ENCODE measurements at regions not wholly inside any gene's neighbourhood (a gene's known extent, or its start where the extent isn't known, plus 50 kb on each side); places are given as distances from the start of the nearest gene placed in this dataset.

GRCh38 chr7:26584987-26585665 is 279.3 kb downstream of the SKAP2 start:
- no peak for ATAC-seq
- intact Hi-C loops (cut with micrococcal nuclease): no loop called here
- no peak for DNase-seq

GRCh38 chr7:26587536-26587935 is 276.9 kb downstream of the SKAP2 start:
- intact Hi-C loops (cut with micrococcal nuclease): no loop called here
- ATAC-seq (no peak), DNase-seq (no peak)

GRCh38 chr7:26588511-26588910 is 275.9 kb downstream of the SKAP2 start:
- intact Hi-C loops (cut with micrococcal nuclease): no loop called here
- ATAC-seq (no peak), DNase-seq (no peak)

- ATAC-seq: no peak
- intact Hi-C loops (cut with micrococcal nuclease): no loop called here
- no peak for DNase-seq
Observed at GRCh38 chr7:26590709-26591108, 273.7 kb downstream of the SKAP2 start.

GRCh38 chr7:26592011-26592410 is 272.4 kb downstream of the SKAP2 start:
- ATAC-seq (no peak), DNase-seq (no peak)
- intact Hi-C loops (cut with micrococcal nuclease): no loop called here

- ATAC-seq (peak; percentile 43), DNase-seq (peak; percentile 61)
- intact Hi-C loops (cut with micrococcal nuclease): no loop called here
Observed at GRCh38 chr7:26593393-26593792, 271.0 kb downstream of the SKAP2 start.

- no peak for ATAC-seq
- intact Hi-C loops (cut with micrococcal nuclease): no loop called here
- no peak for DNase-seq
Observed at GRCh38 chr7:26593896-26594295, 270.5 kb downstream of the SKAP2 start.

GRCh38 chr7:26594553-26594952 is 269.8 kb downstream of the SKAP2 start:
- no peak for ATAC-seq
- intact Hi-C loops (cut with micrococcal nuclease): no loop called here

GRCh38 chr7:26598867-26599266 is 265.5 kb downstream of the SKAP2 start:
- ATAC-seq: no peak
- intact Hi-C loops (cut with micrococcal nuclease): no loop called here
- DNase-seq: no peak

More at GRCh38 chr7:26594553-26594952, 269.8 kb downstream of the SKAP2 start:
- DNase-seq: no peak

- ATAC-seq (no peak), DNase-seq (no peak)
- intact Hi-C loops (cut with micrococcal nuclease): no loop called here
Observed at GRCh38 chr7:26599982-26600381, 264.4 kb downstream of the SKAP2 start.

GRCh38 chr7:26600411-26600810 is 264.0 kb downstream of the SKAP2 start:
- DNase-seq: no peak
- intact Hi-C loops (cut with micrococcal nuclease): no loop called here
- ATAC-seq: no peak

- ATAC-seq: no peak
- intact Hi-C loops (cut with micrococcal nuclease): no loop called here
Observed at GRCh38 chr7:26603631-26604030, 260.8 kb downstream of the SKAP2 start.

GRCh38 chr7:26608402-26608801 is 256.0 kb downstream of the SKAP2 start:
- no peak for ATAC-seq
- intact Hi-C loops (cut with micrococcal nuclease): no loop called here
- DNase-seq: no peak

More at GRCh38 chr7:26603631-26604030, 260.8 kb downstream of the SKAP2 start:
- no peak for DNase-seq

GRCh38 chr7:26609082-26609481 is 255.3 kb downstream of the SKAP2 start:
- ATAC-seq (no peak), DNase-seq (no peak)
- intact Hi-C loops (cut with micrococcal nuclease): no loop called here

- intact Hi-C loops (cut with micrococcal nuclease): no loop called here
- DNase-seq: no peak
- ATAC-seq: no peak
Observed at GRCh38 chr7:26609532-26609931, 254.9 kb downstream of the SKAP2 start.

GRCh38 chr7:26612742-26613141 is 251.6 kb downstream of the SKAP2 start:
- no peak for ATAC-seq
- DNase-seq: no peak
- intact Hi-C loops (cut with micrococcal nuclease): no loop called here

- no peak for DNase-seq
- intact Hi-C loops (cut with micrococcal nuclease): no loop called here
- ATAC-seq: peak; percentile 37
Observed at GRCh38 chr7:26614503-26614902, 249.9 kb downstream of the SKAP2 start.

- intact Hi-C loops (cut with micrococcal nuclease): no loop called here
- no peak for ATAC-seq
- no peak for DNase-seq
Observed at GRCh38 chr7:26616235-26616634, 248.2 kb downstream of the SKAP2 start.

- intact Hi-C loops (cut with micrococcal nuclease): no loop called here
- ATAC-seq (no peak), DNase-seq (no peak)
Observed at GRCh38 chr7:26617066-26617465, 247.3 kb downstream of the SKAP2 start.

Measured in left ventricle myocardium superior (tissue), 1 donor.